AG09319 (cell line): ENCODE measurements at regions not wholly inside any gene's neighbourhood (a gene's known extent, or its start where the extent isn't known, plus 50 kb on each side); places are given as distances from the start of the nearest gene placed in this dataset.

ENCODE experiments used
- DNase-seq: peaks from one replicate; pipeline ENCODE4 v3.0.0-alpha.2; 2010; ENCODE audit warnings: low read depth; ENCODE audit errors: extremely low read depth
- CTCF ChIP-seq: IDR thresholded peaks from 2 replicates; pipeline ENCODE4 v1.5.1; 2011; ENCODE audit warnings: low read depth, mild to moderate bottlenecking, inconsistent platforms, low read length, moderate library complexity

GRCh38 chr12:39125566-39125965 lies 220.2 kb upstream of the CPNE8 start:
- no peak for DNase-seq
- no peak for TF ChIP-seq CTCF

- no peak for TF ChIP-seq CTCF
- DNase-seq = no peak
Measured at GRCh38 chr12:39124768-39125167, 219.4 kb upstream of the CPNE8 start.

- TF ChIP-seq CTCF = no peak
- no peak for DNase-seq
Measured at GRCh38 chr12:39123580-39124253, 218.3 kb upstream of the CPNE8 start.

GRCh38 chr12:39122562-39123204 lies 217.3 kb upstream of the CPNE8 start:
- no peak for DNase-seq
- TF ChIP-seq CTCF = no peak

GRCh38 chr12:39116861-39117260 lies 211.5 kb upstream of the CPNE8 start:
- no peak for TF ChIP-seq CTCF
- DNase-seq = no peak

GRCh38 chr12:39112064-39112463 lies 206.7 kb upstream of the CPNE8 start:
- no peak for DNase-seq

More at GRCh38 chr12:39112064-39112463, 206.7 kb upstream of the CPNE8 start:
- no peak for TF ChIP-seq CTCF
